Inferior parietal cortex (tissue), 1 donor: ENCODE measurements at regions not wholly inside any gene's neighbourhood (a gene's known extent, or its start where the extent isn't known, plus 50 kb on each side); places are given as distances from the start of the nearest gene placed in this dataset.
"Not testable (repeated sequence)": the region's sequence is repeated elsewhere in the genome, so short reads cannot be mapped to it uniquely, and the experiment has no call there.

Experiments used
- DNase-seq: peaks from one replicate; pipeline ENCODE4 v3.0.0-alpha.2; 2016; ENCODE audit errors: extremely low spot score

DNA sequence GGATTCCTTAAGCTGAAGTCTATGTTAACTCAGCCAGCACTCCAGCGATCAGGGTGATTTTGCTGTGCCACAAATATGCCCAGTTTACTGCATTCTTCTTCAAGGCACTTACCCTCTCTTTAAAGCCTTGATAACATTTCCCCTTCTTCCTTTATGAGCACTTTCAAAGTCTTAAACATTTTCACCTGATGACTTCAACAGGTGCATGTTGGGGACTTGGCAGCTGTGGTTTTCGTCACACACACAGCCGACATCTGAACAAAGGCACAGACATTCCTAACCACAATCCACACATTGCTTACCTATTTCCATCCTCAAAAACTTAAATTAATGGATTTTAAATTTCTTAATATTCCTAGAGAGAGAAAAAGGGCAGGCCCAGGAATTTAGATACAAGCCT, 331.5 kb downstream of the CRPPA start:
- DNase-seq: no peak

DNA sequence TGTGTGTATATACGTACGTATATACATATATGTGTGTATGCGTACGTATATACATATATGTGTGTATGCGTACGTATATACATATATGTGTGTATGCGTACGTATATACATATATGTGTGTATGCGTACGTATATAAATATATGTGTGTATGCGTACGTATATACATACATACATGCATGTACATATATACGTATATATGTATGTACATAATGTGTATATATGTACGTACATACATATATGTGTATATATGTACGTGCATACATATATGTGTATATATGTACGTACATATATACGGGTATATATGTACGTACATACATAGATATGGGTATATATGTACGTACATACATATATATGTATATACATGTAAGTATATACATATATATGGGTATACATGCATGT, 332.1 kb downstream of the CRPPA start:
- no peak for DNase-seq

DNA sequence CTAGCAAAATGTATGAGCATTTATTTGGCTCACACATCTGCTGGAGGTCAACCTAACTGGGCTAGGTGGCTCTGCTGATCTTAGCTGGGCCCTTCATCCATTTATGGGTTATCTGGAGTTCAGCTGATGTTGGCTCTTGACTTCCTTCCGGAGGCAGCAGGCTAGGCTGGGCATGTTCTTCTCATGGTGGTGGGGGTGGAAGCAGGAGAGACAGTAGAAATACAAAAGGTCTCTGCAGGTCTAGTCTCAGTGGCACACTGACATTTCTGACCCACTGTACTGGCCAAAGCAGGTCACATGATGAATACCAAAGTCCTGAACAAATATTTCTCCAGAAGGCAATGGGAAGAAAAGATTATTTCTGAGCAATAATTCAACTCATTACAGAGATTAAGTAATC, 334.6 kb downstream of the CRPPA start:
- DNase-seq: no peak

DNA sequence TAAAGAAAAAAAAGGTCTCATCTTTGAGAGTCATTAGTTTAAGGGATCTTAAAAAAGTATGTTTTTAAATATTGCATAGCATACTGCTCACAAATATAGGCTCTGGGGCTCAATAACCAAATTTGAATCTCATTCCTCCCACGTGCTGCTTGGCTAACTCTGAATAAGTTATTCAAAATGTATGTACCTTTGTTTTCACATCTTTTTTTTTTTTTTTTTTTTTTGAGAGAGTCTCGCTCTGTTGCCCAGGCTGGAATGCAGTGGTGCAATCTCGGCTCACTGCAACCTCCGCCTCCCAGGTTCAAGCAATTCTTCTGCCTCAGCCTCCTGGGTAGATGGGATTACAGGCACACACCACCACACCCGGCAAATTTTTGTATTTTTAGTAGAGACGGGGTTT, 335.6 kb downstream of the CRPPA start:
- DNase-seq: not testable (repeated sequence)

DNA sequence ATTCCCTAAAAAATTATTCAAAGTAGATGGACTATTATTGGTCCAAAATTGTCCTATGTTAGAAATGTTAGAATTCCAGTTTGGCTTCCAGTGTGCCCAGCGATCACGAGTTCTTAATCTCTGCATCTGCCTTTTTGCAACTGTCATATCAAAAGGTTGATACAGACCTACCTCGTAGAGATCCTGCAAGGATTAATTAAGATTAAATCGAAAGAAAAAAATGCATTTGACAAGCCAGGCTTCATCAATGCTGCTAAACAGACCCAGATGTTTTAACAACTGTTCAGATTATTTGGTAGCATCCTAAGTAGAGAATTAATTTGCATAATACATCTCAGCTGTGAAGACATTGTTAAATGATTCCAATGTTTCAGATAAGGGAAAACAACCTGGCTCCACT, 336.5 kb downstream of the CRPPA start:
- DNase-seq: no peak

DNA sequence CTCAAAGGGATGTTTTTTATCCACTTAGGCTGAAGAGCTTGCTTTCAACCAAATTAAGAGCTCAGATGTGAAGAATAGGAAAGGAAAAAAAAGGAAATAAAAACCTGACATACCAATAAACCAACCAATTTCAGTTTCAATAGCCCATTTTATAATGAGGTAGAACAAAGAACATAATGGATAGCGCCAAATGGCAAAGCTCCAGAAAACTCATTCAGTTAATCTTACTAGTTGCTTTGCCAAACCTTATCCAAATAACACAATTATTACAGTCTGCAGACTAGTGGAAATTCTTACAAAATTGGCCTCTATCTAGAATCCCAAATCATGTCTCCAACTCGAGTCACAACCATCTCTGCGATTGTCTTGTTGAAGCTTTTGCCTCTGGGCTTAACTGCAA, 337.0 kb downstream of the CRPPA start:
- DNase-seq: no peak

DNA sequence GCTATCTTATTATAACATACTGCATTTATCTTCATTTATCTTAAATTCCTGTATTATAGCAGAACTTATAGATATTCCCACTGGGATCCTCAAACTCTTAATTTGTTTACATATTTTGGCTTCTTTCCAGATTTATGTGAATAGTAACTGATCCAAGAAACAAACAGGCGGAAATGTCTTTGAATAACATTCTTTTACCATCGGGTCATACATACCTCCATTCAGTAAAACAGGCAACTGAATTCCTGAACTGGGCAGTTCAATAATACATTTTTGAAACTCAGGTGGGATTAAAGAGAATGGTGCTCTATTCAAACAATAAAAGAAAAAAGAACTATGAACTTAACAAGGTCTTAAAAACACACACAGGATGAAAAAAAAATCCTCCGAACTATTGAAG, 337.4 kb downstream of the CRPPA start:
- no peak for DNase-seq

DNA sequence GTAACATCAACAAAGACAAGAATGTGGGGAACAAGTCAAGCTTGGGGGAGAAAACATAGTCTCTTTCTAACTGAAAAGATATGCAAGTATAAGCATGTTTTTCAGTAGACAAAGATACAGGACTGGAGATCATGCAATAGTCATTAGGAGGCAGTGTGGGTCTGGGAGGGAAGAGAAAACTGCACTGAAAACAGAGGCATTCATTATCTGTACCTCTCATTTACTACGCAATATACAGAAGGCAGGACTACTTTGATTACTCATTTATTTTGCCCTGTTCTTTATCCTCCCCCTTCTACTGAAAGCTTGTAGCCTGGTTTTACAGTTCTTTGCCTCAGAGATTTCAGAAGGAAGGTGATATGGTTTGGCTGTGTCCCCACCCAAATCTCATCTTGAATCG, 341.2 kb downstream of the CRPPA start:
- DNase-seq: no peak

DNA sequence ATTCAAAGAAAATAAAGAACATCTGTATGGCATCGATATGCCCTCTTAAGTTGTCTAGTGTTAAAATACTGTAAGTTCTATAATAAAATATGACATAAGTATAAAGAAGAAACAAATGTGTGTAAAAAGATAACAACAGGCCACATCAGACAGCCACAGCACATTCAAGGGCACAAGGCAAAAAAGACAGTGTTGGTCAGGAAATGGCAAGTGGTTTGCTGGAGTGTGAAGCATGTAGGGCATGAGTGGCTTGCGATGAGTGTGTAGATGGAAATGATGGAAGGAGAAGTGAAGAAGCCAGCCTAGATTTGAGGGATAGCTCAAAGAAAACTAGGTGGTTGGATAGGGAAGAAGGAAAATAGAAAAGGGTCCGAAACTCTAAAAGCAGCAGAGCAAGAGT, 341.6 kb downstream of the CRPPA start:
- no peak for DNase-seq

DNA sequence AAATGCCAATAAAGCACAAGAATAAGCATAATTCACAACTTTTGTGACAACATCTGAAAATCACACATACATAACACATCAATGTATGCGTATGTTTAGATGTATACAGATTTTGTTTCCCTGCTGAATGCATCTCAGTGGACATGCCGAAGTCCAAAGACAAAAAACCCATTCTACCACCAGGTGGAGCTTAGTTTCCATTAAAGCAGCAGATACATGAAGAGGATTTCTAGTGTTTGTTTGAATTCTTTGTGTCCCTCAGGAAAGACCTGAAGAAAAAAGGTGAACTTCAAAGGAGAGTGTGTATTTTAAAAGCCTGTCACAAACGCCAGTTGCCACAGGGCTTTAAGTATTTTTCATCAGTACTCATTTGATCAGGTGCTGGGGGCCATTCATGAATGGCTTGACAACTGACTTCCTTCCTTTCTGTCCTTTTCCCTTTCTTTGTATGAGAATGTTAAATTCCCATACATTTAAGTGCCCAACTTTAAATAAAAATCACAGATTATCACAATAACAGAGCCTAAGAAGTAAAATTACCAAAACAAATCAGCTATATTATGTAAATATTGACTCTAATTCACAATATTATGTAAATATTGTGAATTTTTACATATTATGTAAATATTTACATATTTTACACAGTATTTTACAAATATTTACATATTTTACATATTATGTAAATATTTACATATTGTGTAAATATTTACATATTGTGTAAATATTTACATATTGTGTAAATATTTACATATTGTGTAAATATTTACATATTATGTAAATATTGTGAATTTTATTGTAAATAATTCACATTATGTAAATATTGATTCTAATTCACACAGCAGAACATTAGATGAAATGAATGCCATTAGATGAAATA, 343.0 kb downstream of the CRPPA start:
- DNase-seq: peak; percentile 91

DNA sequence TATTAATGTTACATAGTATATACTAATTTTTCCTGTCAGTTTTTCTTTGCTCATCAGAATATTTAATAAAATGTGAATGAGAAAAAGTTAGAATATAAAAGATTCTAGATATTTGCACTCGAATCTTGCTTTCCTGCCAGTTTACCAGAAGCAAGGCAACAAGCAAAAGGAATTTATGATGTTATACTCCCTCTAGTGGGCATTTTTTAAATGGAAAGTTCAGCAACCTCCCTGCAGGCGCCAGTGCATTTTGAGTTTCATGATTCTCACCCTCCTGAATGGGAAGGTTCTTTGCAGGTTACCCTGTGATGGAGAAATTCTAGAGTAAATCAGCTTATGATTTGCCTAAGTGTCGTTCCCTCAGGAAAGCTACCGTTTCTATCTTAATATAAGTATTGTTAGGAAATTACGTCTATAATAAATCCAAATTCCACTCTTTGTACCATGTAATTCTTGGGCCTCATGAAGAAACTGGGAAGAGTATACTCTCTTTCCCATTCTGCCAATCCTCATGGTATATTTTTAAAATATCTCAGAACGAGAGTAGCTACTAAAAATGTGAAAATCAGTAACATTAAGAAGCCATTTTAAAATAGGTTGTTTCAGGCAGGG, 350.0 kb downstream of the CRPPA start:
- peak; percentile 93 for DNase-seq

DNA sequence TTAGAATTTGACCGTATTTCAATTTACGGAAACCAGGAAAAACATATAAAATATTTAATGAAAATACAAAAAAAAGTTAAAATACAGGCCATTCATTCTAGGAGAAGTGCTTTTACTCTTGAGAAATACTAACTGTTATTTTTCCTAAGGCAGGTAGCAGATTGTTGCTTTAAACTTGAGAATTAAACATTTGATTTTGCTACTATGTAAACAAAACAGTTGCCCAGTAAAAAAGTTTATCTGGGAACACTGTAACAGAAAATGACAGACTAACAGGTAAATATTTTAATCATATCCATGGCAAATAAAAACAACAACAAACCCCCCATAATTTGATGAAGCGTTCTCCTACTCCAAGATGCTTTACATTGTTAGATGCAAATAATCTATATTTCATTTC, 350.5 kb downstream of the CRPPA start:
- no peak for DNase-seq

DNA sequence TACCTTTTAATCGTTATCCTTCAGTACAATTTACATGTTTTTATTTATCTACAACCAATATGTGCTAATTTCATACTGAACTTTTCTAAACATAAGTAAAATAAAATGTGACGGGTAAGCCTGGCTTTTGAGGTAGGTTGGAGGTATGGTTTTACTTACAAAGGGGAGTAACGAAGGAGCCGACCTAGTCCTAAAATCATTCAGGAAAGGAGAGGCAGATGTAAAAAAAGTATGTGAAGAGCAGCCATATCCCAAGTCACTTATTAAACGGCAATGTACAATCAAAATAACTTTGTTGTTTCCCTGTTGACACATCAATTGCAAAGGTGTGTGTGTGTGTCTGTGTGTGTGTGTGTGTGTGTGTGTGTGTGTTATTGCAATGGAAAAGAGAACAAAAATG, 351.3 kb downstream of the CRPPA start:
- no peak for DNase-seq

DNA sequence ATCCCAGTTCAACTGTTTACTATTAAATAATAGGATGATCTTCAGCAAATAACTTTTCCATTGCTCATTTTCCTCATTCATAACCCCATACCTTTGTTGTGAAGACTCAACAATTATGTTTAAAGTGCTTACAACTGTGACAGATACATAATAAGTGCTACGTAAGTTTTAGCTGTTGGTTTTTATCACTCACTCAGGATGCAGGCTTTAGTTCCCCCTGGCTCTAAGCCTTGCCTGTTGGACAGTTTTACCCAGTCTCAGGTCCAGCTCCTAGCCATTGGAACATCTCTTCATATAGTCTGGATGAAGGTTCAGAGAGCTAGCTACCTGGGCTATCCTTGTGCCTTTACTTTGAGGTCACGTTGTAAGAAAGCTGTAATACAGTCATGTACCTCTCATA, 353.2 kb downstream of the CRPPA start:
- DNase-seq: no peak

DNA sequence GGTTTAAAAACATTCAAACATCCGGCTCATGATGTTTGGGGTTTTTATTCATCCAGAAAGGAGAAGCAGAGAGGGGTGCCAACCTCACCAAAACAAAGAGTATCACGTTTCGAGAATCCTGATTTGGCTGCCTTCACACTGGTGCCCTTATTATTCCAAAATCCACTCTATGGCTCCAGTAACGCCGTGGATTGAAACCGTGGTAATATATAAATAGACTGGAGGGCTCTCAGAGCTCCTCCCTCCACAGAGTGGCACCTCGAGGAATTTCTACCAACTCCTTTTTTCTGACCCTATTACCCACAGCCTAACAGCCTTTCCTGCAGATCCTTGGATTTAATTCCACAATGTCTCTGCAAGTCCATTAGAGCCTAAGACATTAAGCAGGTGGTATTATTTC, 353.6 kb downstream of the CRPPA start:
- no peak for DNase-seq

DNA sequence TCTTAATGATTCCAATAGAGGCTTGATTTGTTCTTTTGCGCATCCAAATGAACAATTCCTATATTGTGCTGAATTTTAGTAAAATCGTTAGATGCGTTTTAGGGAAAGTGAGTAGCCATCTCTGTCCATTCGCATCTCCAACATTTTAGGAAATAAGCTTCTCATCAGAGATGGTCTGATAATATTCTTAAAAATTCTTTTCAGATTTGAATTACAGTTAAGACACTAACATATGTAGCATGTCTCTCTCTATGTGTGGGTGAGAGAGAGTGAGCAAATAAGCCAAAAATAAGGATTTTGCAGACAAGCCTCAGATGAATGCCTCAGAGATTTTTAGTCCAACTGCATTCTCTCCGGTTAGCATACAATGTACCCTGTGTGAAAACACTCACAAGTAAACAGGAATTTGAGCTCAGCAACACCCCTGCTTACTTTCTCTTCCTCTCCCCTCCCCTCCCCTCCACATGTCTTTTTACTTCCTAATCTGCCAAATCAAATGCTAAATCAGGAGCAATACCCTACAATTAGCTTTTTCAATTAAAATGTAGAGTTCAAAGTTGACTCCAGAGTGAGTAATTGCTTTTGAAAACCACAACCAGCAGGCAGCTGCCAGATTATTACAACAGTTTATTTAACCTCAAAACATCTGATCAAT, 354.4 kb downstream of the CRPPA start:
- peak; percentile 58 for DNase-seq

DNA sequence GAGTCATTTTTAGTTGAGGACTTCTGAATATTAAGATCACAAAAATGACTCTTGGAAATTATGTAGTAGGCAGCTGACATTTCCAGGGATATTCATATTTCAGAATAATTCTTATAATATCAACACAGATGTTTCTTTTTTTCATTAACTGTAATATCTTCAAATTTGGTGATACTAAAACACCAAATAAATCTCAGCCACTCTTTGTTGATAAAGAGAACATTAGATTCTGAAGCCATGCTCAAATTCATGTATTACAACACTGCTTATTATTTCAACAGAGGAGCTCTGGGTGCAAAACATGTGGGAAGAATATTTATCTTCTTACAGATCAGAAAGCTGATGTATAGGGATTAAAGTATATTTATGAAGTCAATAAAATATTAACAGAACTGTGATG, 355.4 kb downstream of the CRPPA start:
- DNase-seq: no peak

DNA sequence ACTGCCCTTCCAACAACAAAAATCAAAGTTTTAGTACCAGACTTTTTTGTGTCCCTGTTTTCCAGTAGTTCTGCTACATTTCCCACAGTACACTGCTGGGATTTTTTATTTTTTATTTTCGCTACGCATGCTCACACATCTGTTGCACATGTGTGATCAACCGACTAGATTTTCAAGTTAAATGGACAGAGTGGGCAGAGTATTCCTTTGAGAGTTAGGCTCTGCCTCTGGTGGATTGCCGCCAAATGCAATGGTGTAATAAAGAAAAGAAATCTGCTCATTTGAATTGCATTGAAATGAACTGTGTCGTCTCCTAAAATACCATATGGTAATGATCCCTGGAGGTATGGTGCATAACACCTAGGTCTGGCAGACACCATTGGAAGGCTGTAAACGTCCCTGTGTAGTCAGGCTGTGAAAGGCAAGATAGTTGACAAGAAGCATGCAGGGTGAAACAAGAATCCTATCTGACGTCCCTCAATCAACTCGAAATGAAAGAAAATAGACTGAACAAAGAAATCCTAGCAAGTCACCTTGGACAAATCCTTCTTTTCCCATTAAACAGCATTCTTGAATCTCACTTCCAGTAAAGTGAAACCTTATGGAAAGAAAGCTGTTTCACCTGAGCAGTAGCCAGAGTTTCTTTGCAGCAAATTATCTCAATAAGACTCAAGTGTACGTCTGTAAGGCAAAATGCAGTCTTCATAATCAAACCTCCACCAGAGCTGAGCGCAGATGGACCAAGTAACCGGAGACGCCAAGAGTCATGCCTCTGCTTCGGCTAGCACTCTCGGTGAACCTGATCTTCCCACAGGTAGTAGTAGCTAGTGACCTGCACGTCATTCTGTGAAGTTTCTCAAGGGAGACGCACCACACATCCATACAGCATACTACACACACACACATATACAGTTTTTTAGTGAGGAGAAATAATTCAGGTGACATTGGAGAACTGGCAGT, 357.3 kb downstream of the CRPPA start:
- DNase-seq: no peak

DNA sequence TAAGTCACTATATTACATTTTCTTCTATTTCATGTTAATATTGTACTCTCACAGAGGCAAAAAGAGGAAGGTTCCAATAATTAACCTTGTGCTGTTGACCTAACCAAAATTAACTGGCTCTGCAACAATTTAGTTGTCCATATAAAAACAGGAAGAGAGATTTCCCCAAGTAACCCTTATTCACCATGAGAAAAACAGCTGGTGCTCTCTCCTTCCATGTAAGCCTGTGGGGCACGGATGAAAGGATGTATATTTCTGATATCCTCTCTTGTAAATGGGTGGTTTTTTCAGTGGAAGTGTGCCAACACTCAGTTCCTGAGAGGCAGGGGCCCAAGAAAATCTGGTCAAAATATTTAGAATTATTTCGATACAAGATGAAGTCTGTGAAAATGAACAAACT, 358.1 kb downstream of the CRPPA start:
- DNase-seq: no peak

DNA sequence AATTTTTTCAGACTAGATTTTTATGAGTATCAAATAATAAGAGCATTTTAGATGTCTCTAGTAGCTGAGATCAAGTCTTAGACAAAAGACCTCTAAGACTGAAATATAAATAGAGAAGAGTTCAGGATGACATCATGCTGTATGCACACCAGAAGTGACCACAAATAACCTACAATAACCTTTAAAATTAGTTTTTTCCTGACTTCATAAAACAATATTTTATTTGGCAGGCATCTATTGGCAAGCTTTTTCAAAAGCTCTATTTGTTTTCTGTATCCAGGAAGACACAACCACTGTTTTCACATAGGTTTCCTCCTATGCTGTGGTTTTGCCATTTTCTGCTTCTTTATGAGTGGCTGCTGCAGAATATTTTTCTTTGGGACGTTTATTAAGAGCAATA, 359.1 kb downstream of the CRPPA start:
- no peak for DNase-seq

DNA sequence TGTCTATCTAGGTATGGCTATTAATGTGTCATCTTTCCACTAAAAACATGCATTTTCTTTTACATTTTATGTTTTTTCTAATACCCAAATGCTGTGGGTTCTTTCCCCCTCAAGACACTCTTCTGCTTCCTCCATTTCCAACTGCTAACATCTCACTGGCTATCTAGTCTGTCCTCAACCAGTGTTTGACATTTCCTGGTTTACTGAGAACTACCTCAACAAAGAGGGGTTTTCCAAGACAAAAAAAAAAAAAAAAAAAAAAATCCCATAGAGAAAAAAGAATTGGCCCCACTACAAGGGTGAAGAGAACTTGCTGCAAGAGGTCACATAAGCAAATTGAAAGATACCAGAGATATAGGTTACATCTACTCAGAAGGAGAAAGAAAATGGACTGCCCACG, 359.7 kb downstream of the CRPPA start:
- DNase-seq: no peak

DNA sequence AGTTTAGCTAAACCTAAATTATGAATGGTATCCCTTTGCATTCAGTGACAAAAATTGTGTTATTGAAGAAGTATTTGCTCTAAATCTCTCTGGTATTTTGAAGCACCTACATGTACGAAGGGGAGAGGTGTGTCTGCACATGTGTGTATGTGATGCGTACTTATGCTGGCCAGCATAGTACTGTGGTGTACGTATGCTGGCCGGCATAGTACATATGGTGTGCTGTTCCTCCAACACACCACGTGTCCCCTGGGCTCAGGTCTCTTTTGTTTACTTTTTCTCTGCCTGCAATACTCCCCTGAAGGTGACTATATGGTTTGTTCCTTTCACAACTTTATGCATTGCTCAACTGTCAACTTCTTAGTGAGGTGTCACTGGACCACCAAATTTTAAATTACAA, 360.3 kb downstream of the CRPPA start:
- no peak for DNase-seq
